ENCODE measurements at regions not wholly inside any gene's neighbourhood (a gene's known extent, or its start where the extent isn't known, plus 50 kb on each side); places are given as distances from the start of the nearest gene placed in this dataset.

- TF ChIP-seq CTCF (IDR thresholded peaks at IDR 0.05) (no peak), POLR2A (IDR thresholded peaks at IDR 0.05) (no peak), POLR2AphosphoS5 (IDR thresholded peaks at IDR 0.05) (no peak)
These were observed 61.4 kb downstream of the IL12A start for GRCh38 chr3:160049988-160050387.

Data from prostate gland (tissue), 2 donors.